Mucosa of descending colon (tissue), 3 donors: ENCODE measurements at regions not wholly inside any gene's neighbourhood (a gene's known extent, or its start where the extent isn't known, plus 50 kb on each side); places are given as distances from the start of the nearest gene placed in this dataset.

ENCODE experiments used
- ATAC-seq: fragments of 200-7000 bp; cut with Tn5 transposase; one replicate; pipeline ENCODE4 v1.9.1; 2020; ENCODE audit warnings: mild to moderate bottlenecking, moderate library complexity
- DNase-seq, 3 donors: peaks; one replicate each; pipeline ENCODE4 v3.0.0-alpha.2; 2020
- H3K36me3 ChIP-seq: fragments of 200-600 bp; one replicate; pipeline ENCODE4 v1.8.0; 2021; ENCODE audit warnings: low read depth, mild to moderate bottlenecking
- H3K4me1 ChIP-seq: fragments of 200-600 bp; one replicate; pipeline ENCODE4 v1.8.0; 2021; ENCODE audit warnings: low read depth, mild to moderate bottlenecking
- H3K4me3 ChIP-seq: fragments of 200-600 bp; one replicate; pipeline ENCODE4 v1.8.0; 2021; ENCODE audit warnings: mild to moderate bottlenecking
- H3K9me3 ChIP-seq: fragments of 200-600 bp; one replicate; pipeline ENCODE4 v1.8.0; 2021; ENCODE audit warnings: mild to moderate bottlenecking
- CTCF ChIP-seq: fragments of 200-600 bp; IDR thresholded peaks from one replicate; pipeline ENCODE4 v1.8.0; 2022; ENCODE audit warnings: antibody characterized with exemption, mild to moderate bottlenecking
- intact Hi-C, 2 donors: fragments of 100-400 bp; cut with DNase I in 1 of 2; cut with micrococcal nuclease in 1 of 2; formaldehyde crosslinking; loops; one replicate each; pipeline versions ENCODE4 v1.11.0 to v1.11.1; 2022; cut with DNase I, micrococcal nuclease
- donor health status: DM: no; HTN: no; CAD: no; lungs with moderate emphysema.
- donor health status: DM: no; HTN: no; CAD: no.
- donor health status: DM: no; HTN: yes; CAD: no.

DNA sequence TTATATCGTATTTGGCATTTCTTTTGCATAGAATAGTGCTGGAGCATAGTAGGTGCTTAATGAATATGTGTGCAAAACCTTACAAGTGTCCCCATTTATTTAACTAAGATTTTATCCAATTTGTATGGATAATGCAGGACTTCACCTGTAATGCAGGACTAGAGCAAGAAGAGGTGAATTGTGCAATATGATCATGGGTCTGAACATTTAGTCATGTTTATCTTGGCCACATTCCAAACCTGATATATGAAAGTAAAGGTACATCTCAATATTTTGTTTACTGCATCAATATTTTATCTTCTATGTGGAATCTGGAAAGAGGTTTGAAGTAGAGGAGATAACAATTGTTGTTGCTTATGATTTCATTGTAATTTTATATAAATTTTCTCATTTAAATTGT is 1626.7 kb upstream of the B3GALT2 start:
- ATAC-seq (no peak), DNase-seq (no peak)
- no peaks in the 10 kb centered on the region for H3K36me3 ChIP-seq
- no peaks in the 10 kb centered on the region for H3K9me3 ChIP-seq
- H3K4me3 ChIP-seq, result no peak overlapping the region
- intact Hi-C loops, result no loop called here
- no peaks in the 10 kb centered on the region for H3K4me1 ChIP-seq
- TF ChIP-seq CTCF, result no peak

GRCh38 chr1:194809665-194810064 is 1623.3 kb upstream of the B3GALT2 start:
- Histone ChIP-seq H3K4me3 (no peak overlapping the region), H3K4me1 (no peaks in the 10 kb centered on the region), H3K9me3 (no peaks in the 10 kb centered on the region), H3K36me3 (no peaks in the 10 kb centered on the region)
- no peak for TF ChIP-seq CTCF
- DNase-seq, result no peak
- ATAC-seq, result no peak
- intact Hi-C loops, result no loop called here

GRCh38 chr1:194809215-194809614 is 1622.8 kb upstream of the B3GALT2 start:
- H3K4me1 ChIP-seq, result no peaks in the 10 kb centered on the region
- DNase-seq (no peak), ATAC-seq (no peak)
- TF ChIP-seq CTCF, result no peak
- H3K36me3 ChIP-seq, result no peaks in the 10 kb centered on the region
- no peaks in the 10 kb centered on the region for H3K9me3 ChIP-seq
- intact Hi-C loops, result no loop called here
- no peak overlapping the region for H3K4me3 ChIP-seq

DNA sequence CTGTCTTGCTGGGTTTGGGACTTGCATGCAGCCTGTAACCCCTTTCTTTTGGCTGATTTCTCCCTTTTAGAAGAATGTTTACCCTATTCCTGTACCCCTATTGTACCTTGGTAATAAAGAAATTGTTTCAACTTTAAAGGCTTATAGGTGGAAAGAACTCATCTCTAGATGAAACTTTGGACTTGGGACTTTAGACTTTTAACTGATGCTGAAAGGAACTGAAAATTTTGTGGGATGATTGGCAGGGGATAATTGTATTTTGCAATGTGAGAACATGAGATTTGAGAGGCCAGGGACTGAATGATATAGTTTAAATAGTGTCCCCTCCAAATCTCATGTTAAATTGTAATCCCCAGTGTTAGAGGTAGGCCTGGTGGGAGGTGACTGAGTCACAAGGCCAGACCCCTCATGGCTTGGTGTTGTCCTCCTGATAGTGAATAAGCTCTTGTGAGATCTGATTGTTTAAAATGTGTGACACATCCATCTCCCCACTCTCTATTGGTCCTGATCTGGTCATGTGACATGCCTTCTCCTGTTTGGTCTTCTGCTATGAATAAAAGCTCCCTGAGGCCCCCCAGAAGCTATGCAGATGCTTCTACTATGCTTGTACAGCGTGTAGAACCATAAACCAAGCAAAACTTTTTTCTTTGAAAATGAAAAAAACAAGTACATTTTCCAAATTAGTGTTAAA is 1621.3 kb upstream of the B3GALT2 start:
- intact Hi-C loops, result no loop called here
- no peaks in the 10 kb centered on the region for H3K36me3 ChIP-seq
- H3K4me1 ChIP-seq, result no peaks in the 10 kb centered on the region
- no peaks in the 10 kb centered on the region for H3K9me3 ChIP-seq
- no peak overlapping the region for H3K4me3 ChIP-seq
- DNase-seq, result no peak
- TF ChIP-seq CTCF, result no peak
- no peak for ATAC-seq

DNA sequence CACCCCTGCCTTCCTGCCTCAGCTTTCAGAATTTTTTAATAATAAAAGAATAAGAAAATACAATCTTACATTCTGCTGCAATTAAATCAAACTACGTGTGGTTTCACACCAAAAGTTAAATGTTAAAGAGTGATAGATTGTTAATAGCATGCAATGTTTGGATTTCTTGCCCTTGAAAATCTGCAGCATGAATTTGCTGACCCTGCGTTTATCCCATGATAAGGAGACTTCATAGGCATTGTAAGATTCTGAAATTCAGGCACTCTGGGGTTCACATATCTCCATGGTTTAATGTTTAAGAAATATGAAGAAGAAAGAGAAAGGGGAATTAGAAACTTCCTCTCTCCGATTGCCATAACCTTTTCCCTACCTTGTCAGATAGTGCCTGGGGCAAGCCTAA is 1616.2 kb upstream of the B3GALT2 start:
- Histone ChIP-seq H3K36me3 (no peaks in the 10 kb centered on the region), H3K4me1 (no peaks in the 10 kb centered on the region), H3K4me3 (no peak overlapping the region), H3K9me3 (no peaks in the 10 kb centered on the region)
- no peak for TF ChIP-seq CTCF
- intact Hi-C loops, result no loop called here
- DNase-seq, result no peak
- ATAC-seq, result no peak
